Left ventricle myocardium inferior (tissue), 1 donor: ENCODE measurements at regions not wholly inside any gene's neighbourhood (a gene's known extent, or its start where the extent isn't known, plus 50 kb on each side); places are given as distances from the start of the nearest gene placed in this dataset.
"Not testable (repeated sequence)": the region's sequence is repeated elsewhere in the genome, so short reads cannot be mapped to it uniquely, and the experiment has no call there.

Experiments used
- DNase-seq: peaks from one replicate; pipeline ENCODE4 v3.0.0-alpha.2; 2020
- H3K27ac ChIP-seq: fragments of 200-600 bp; replicated peaks from 2 replicates; pipeline ENCODE4 v1.8.0; 2021
- H3K27me3 ChIP-seq: fragments of 200-600 bp; 2 replicates; pipeline ENCODE4 v1.8.0; 2021; ENCODE audit warnings: low read depth
- H3K36me3 ChIP-seq: fragments of 200-600 bp; 2 replicates; pipeline ENCODE4 v1.8.0; 2021
- H3K4me1 ChIP-seq: fragments of 200-600 bp; 2 replicates; pipeline ENCODE4 v1.8.0; 2021
- H3K4me3 ChIP-seq: fragments of 200-600 bp; 2 replicates; pipeline ENCODE4 v1.8.0; 2021; ENCODE audit warnings: mild to moderate bottlenecking, moderate library complexity
- H3K9me3 ChIP-seq: fragments of 200-600 bp; replicated peaks from 2 replicates; pipeline ENCODE4 v1.8.0; 2021
- CTCF ChIP-seq: fragments of 200-600 bp; IDR thresholded peaks from 2 replicates; pipeline ENCODE4 v1.8.0; 2021; ENCODE audit warnings: antibody characterized with exemption, mild to moderate bottlenecking, borderline replicate concordance
- intact Hi-C: fragments of 100-400 bp; cut with micrococcal nuclease; formaldehyde crosslinking; loops from one replicate; pipeline ENCODE4 v1.11.0; 2022
- donor health status: DM: no; HTN: yes; CAD: no; lungs with severe emphysema.

- no peak for DNase-seq
- intact Hi-C loops = no loop called here
- Histone ChIP-seq H3K4me3 (no peak overlapping the region), H3K27me3 (no peaks in the 10 kb centered on the region), H3K4me1 (no peaks in the 10 kb centered on the region), H3K27ac (no peak overlapping the region), H3K36me3 (no peaks in the 10 kb centered on the region), H3K9me3 (peaks cover 8% of the 10 kb centered on the region)
- no peak for TF ChIP-seq CTCF
Observed at GRCh38 chr7:109579901-109580300, 1010.2 kb downstream of the DNAJB9 start.

- Histone ChIP-seq H3K27me3 (no peaks in the 10 kb centered on the region), H3K4me3 (no peak overlapping the region), H3K4me1 (no peaks in the 10 kb centered on the region), H3K36me3 (no peaks in the 10 kb centered on the region), H3K27ac (no peak overlapping the region), H3K9me3 (peaks cover 31% of the 10 kb centered on the region)
- TF ChIP-seq CTCF = no peak
- intact Hi-C loops = no loop called here
- no peak for DNase-seq
Observed at GRCh38 chr7:109582211-109582610, 1012.5 kb downstream of the DNAJB9 start.

- H3K4me3 ChIP-seq, DNase-seq, H3K27ac ChIP-seq, H3K27me3 ChIP-seq, H3K36me3 ChIP-seq, H3K4me1 ChIP-seq, intact Hi-C loops: not testable (repeated sequence)
- H3K9me3 ChIP-seq = peaks cover 10% of the 10 kb centered on the region
Observed at GRCh38 chr7:109596948-109597347, 1027.3 kb downstream of the DNAJB9 start.

- TF ChIP-seq CTCF = no peak
- Histone ChIP-seq H3K27ac (no peak overlapping the region), H3K36me3 (no peaks in the 10 kb centered on the region), H3K27me3 (no peaks in the 10 kb centered on the region), H3K9me3 (peaks cover 3% of the 10 kb centered on the region), H3K4me3 (no peak overlapping the region), H3K4me1 (no peaks in the 10 kb centered on the region)
- DNase-seq = no peak
- intact Hi-C loops = no loop called here
Observed at GRCh38 chr7:109611656-109612055, 1042.0 kb downstream of the DNAJB9 start.

GRCh38 chr7:109616551-109617069, 1046.9 kb downstream of the DNAJB9 start:
- no peak for TF ChIP-seq CTCF
- Histone ChIP-seq H3K27ac (no peak overlapping the region), H3K4me3 (no peak overlapping the region), H3K36me3 (no peaks in the 10 kb centered on the region), H3K4me1 (no peaks in the 10 kb centered on the region), H3K9me3 (peaks cover 4% of the 10 kb centered on the region), H3K27me3 (no peaks in the 10 kb centered on the region)
- intact Hi-C loops = no loop called here
- DNase-seq = no peak

- no peaks in the 10 kb centered on the region for H3K4me1 ChIP-seq
- no peaks in the 10 kb centered on the region for H3K27me3 ChIP-seq
- TF ChIP-seq CTCF = no peak
- H3K36me3 ChIP-seq = no peaks in the 10 kb centered on the region
- intact Hi-C loops = no loop called here
- H3K27ac ChIP-seq = no peak overlapping the region
- DNase-seq = no peak
- no peak overlapping the region for H3K4me3 ChIP-seq
- H3K9me3 ChIP-seq = peaks cover 8% of the 10 kb centered on the region
Observed at GRCh38 chr7:109622320-109622719, 1052.6 kb downstream of the DNAJB9 start.

- H3K4me1 ChIP-seq, intact Hi-C loops, H3K4me3 ChIP-seq, H3K27ac ChIP-seq, H3K36me3 ChIP-seq, DNase-seq, H3K27me3 ChIP-seq: not testable (repeated sequence)
- peaks cover 21% of the 10 kb centered on the region for H3K9me3 ChIP-seq
Observed at GRCh38 chr7:109632890-109633289, 1063.2 kb downstream of the DNAJB9 start.
